Astrocyte (in vitro differentiated cells and primary cell): ENCODE measurements at regions not wholly inside any gene's neighbourhood (a gene's known extent, or its start where the extent isn't known, plus 50 kb on each side); places are given as distances from the start of the nearest gene placed in this dataset.

Experiments used
- CTCF ChIP-seq: IDR thresholded peaks from 2 replicates; pipeline ENCODE4 v1.5.1; 2011; ENCODE audit warnings: low read depth, mild to moderate bottlenecking, inconsistent platforms, low read length, moderate library complexity; ENCODE audit not compliant: insufficient read depth
- EZH2 ChIP-seq: IDR thresholded peaks from 2 replicates; pipeline ENCODE4 v1.6.1; 2012; ENCODE audit warnings: mild to moderate bottlenecking, low read length, inconsistent platforms; ENCODE audit not compliant: insufficient read depth

- TF ChIP-seq EZH2 (no peak), CTCF (no peak)
Measured at GRCh38 chr9:73613092-73613701, 461.5 kb downstream of the ANXA1 start.
